IMR-90 (cell line): ENCODE measurements at regions not wholly inside any gene's neighbourhood (a gene's known extent, or its start where the extent isn't known, plus 50 kb on each side); places are given as distances from the start of the nearest gene placed in this dataset.

Source experiments
- ATAC-seq: fragments of 200-7000 bp; cut with Tn5 transposase; 2 replicates; pipeline ENCODE4 v1.9.1; 2020; ENCODE audit warnings: low read depth, mild to moderate bottlenecking, moderate library complexity
- BruUV-seq: library from RNA; stranded (reverse); fragments of 400-500 nt; replicated peaks from 2 replicates; lab custom pipeline; 2021; lab: Mats Ljungman, UMichigan
- CTCF ChIA-PET: fragments of 300-600 bp; formaldehyde crosslinking; extraction: SDS; loops from one replicate; lab custom pipeline; 2021; ENCODE audit warnings: antibody characterized with exemption; lab: Yijun Ruan, JAX
- POLR2A ChIA-PET: fragments of 300-600 bp; sonication (Branson Sonifier 250); formaldehyde crosslinking; loops from one replicate; lab custom pipeline; 2022; ENCODE audit warnings: antibody characterized with exemption; ENCODE audit not compliant: unreplicated experiment; lab: Charles Lee
- DNase-seq: peaks from one replicate; pipeline ENCODE4 v3.0.0; 2013
- H2AFZ ChIP-seq: replicated peaks from 2 replicates; pipeline ENCODE3; 2013; ENCODE audit warnings: low read length, mild to moderate bottlenecking; ENCODE audit not compliant: poor library complexity
- H2AK5ac ChIP-seq: 2 replicates; pipeline ENCODE4 v1.6.1; 2013; ENCODE audit warnings: low read depth, low read length, inconsistent platforms
- H2AK9ac ChIP-seq: replicated peaks from 2 replicates; pipeline ENCODE3; 2013; ENCODE audit warnings: mild to moderate bottlenecking, low read depth, low read length, moderate library complexity; ENCODE audit not compliant: poor library complexity
- H2BK120ac ChIP-seq: 2 replicates; pipeline ENCODE4 v1.6.1; 2013; ENCODE audit warnings: low read depth, low read length, inconsistent platforms
- H2BK15ac ChIP-seq: 3 replicates; pipeline ENCODE4 v1.6.1; 2013; ENCODE audit warnings: low read depth, low read length, inconsistent platforms
- H2BK20ac ChIP-seq: 2 replicates; pipeline ENCODE4 v1.6.1; 2013; ENCODE audit warnings: low read depth, mild to moderate bottlenecking, inconsistent platforms, low read length, moderate library complexity
- H2BK5ac ChIP-seq: 2 replicates; pipeline ENCODE4 v1.6.1; 2013; ENCODE audit warnings: mild to moderate bottlenecking, low read depth, low read length, inconsistent platforms; ENCODE audit not compliant: poor library complexity, severe bottlenecking
- H3K14ac ChIP-seq: replicated peaks from 2 replicates; pipeline ENCODE4 v1.6.1; 2013; ENCODE audit warnings: low read depth, low read length, inconsistent platforms
- H3K18ac ChIP-seq: 2 replicates; pipeline ENCODE4 v1.6.1; 2013; ENCODE audit warnings: low read depth, low read length, control low read depth
- H3K23ac ChIP-seq: 2 replicates; pipeline ENCODE4 v1.6.1; 2013; ENCODE audit warnings: low read depth, low read length, inconsistent platforms
- H3K27ac ChIP-seq: 2 replicates; pipeline ENCODE4 v1.5.1; 2013; ENCODE audit warnings: mild to moderate bottlenecking, control low read depth, low read length; ENCODE audit not compliant: insufficient read depth
- H3K27me3 ChIP-seq: 2 replicates; pipeline ENCODE4 v1.6.1; 2013; ENCODE audit warnings: low read length; ENCODE audit not compliant: control insufficient read depth, insufficient read depth
- H3K36me3 ChIP-seq: 2 replicates; pipeline ENCODE4 v1.6.1; 2013; ENCODE audit warnings: low read length, mixed read lengths; ENCODE audit not compliant: control insufficient read depth, insufficient read depth
- H3K4ac ChIP-seq: 2 replicates; pipeline ENCODE4 v1.6.1; 2013; ENCODE audit warnings: low read depth, low read length, inconsistent platforms
- H3K4me1 ChIP-seq: 2 replicates; pipeline ENCODE4 v1.6.1; 2013; ENCODE audit warnings: low read length, mixed read lengths; ENCODE audit not compliant: control insufficient read depth, insufficient read depth
- H3K4me2 ChIP-seq: 2 replicates; pipeline ENCODE4 v1.6.1; 2013; ENCODE audit warnings: low read depth, mild to moderate bottlenecking, control low read depth, low read length, moderate library complexity
- H3K4me3 ChIP-seq: 2 replicates; pipeline ENCODE4 v1.5.1; 2013; ENCODE audit warnings: low read depth, mild to moderate bottlenecking, control low read depth, low read length, moderate library complexity; ENCODE audit not compliant: insufficient read depth
- H3K56ac ChIP-seq: 2 replicates; pipeline ENCODE4 v1.6.1; 2013; ENCODE audit warnings: low read length, inconsistent platforms; ENCODE audit not compliant: insufficient read depth; ENCODE audit errors: extremely low read depth
- H3K79me1 ChIP-seq, 2 experiments: 2 replicates each; pipeline ENCODE4 v1.6.1; 2013; ENCODE audit warnings: low read length in 2 of 2, inconsistent platforms in 1 of 2, low read depth in 1 of 2
- H3K9ac ChIP-seq: 2 replicates; pipeline ENCODE4 v1.6.1; 2013; ENCODE audit warnings: low read depth, low read length, control low read depth
- H3K9me1 ChIP-seq: 2 replicates; pipeline ENCODE4 v1.6.1; 2013; ENCODE audit warnings: low read length, inconsistent platforms; ENCODE audit not compliant: insufficient read depth
- H3K9me3 ChIP-seq: 2 replicates; pipeline ENCODE4 v1.6.1; 2013; ENCODE audit warnings: low read length; ENCODE audit not compliant: control insufficient read depth, insufficient read depth
- H4K20me1 ChIP-seq: 2 replicates; pipeline ENCODE4 v1.6.1; 2013; ENCODE audit warnings: low read length, inconsistent platforms; ENCODE audit not compliant: insufficient read depth
- H4K5ac ChIP-seq: 2 replicates; pipeline ENCODE4 v1.6.1; 2013; ENCODE audit warnings: mild to moderate bottlenecking, low read depth, low read length, control low read depth
- H4K8ac ChIP-seq, 2 experiments: 2 replicates each; pipeline ENCODE4 v1.6.1; 2013; ENCODE audit warnings: low read depth in 2 of 2, low read length in 2 of 2, control low read depth in 1 of 2, inconsistent platforms in 1 of 2
- H4K91ac ChIP-seq: 2 replicates; pipeline ENCODE4 v1.6.1; 2013; ENCODE audit warnings: low read depth, low read length, inconsistent platforms; ENCODE audit not compliant: insufficient read depth
- BHLHE40 ChIP-seq: fragments of 150-350 bp; IDR thresholded peaks from 2 replicates; pipeline ENCODE4 v1.6.1; 2016; ENCODE audit warnings: mild to moderate bottlenecking, low read depth, low read length
- CHD1 ChIP-seq: IDR thresholded peaks from 2 replicates; pipeline ENCODE4 v1.6.1; 2012; ENCODE audit warnings: low read depth, low read length, improper control_type of control experiment
- FOS ChIP-seq: fragments of 150-350 bp; IDR thresholded peaks from 2 replicates; pipeline ENCODE4 v1.6.1; 2016; ENCODE audit warnings: low read depth, low read length
- MAFK ChIP-seq: IDR thresholded peaks from 2 replicates; pipeline ENCODE4 v1.6.1; 2012; ENCODE audit warnings: low read depth, low read length, improper control_type of control experiment
- MAZ ChIP-seq: IDR thresholded peaks from 2 replicates; pipeline ENCODE4 v1.6.1; 2012; ENCODE audit warnings: low read depth, mild to moderate bottlenecking, low read length, improper control_type of control experiment, moderate library complexity, borderline replicate concordance
- MXI1 ChIP-seq: IDR thresholded peaks from 2 replicates; pipeline ENCODE4 v1.6.1; 2012; ENCODE audit warnings: low read depth, mild to moderate bottlenecking, low read length, moderate library complexity, borderline replicate concordance
- NFE2L2 ChIP-seq: fragments of 150-350 bp; IDR thresholded peaks from 2 replicates; pipeline ENCODE4 v1.6.1; 2016; ENCODE audit warnings: low read depth, mild to moderate bottlenecking, low read length
- POLR2A ChIP-seq: IDR thresholded peaks from 2 replicates; pipeline ENCODE4 v1.6.1; 2012; ENCODE audit warnings: mild to moderate bottlenecking, low read depth, low read length
- RAD21 ChIP-seq: IDR thresholded peaks from 2 replicates; pipeline ENCODE4 v1.6.1; 2012; ENCODE audit warnings: low read length, improper control_type of control experiment
- RCOR1 ChIP-seq: IDR thresholded peaks from 2 replicates; pipeline ENCODE4 v1.6.1; 2012; ENCODE audit warnings: mild to moderate bottlenecking, low read length, improper control_type of control experiment; ENCODE audit not compliant: insufficient replicate concordance
- RFX5 ChIP-seq: IDR thresholded peaks from 2 replicates; pipeline ENCODE4 v1.8.0; 2012; ENCODE audit warnings: low read depth, mild to moderate bottlenecking, low read length, moderate library complexity
- SMC3 ChIP-seq: fragments of 150-350 bp; IDR thresholded peaks from 2 replicates; pipeline ENCODE4 v1.6.1; 2016; ENCODE audit warnings: low read depth, mild to moderate bottlenecking, antibody characterized with exemption, low read length, moderate library complexity
- WGBS, 2 experiments: methylation state at CpG; one replicate each; pipeline versions ENCODE4 v1.1.5 to v1.1.7; 2013; ENCODE audit warnings: missing lambda C conversion rate in 2 of 2; ENCODE audit not compliant: insufficient read length in 1 of 2; ENCODE audit errors: extremely low coverage in 2 of 2; 5-methylcytosine and 5-hydroxymethylcytosine counted together
- dilution Hi-C: fragments of 300-500 bp; cut with HindIII; formaldehyde crosslinking; loops from one replicate; pipeline ENCODE4 v1.14.3; 2018; ENCODE audit warnings: low sequenced_read_pairs; ENCODE audit not compliant: unreplicated experiment
- in situ Hi-C: fragments of 300-500 bp; cut with MboI; formaldehyde crosslinking; loops from 3 replicates; pipeline ENCODE4 v1.14.3; 2019; ENCODE audit warnings: low sequenced_read_pairs, inconsistent platforms, mixed read lengths
- intact Hi-C: fragments of 100-400 bp; cut with micrococcal nuclease; formaldehyde crosslinking; loops from 2 replicates; pipeline ENCODE4 v1.10.0; 2022
- TF ChIP-seq, protein P1 (sequence below): conservative IDR thresholded peaks from 2 replicates; pipeline ENCODE4 v1.5.1; 2012; ENCODE audit warnings: mild to moderate bottlenecking, low read depth, low read length, improper control_type of control experiment
- TF ChIP-seq, protein P2 (sequence below): fragments of 150-350 bp; IDR thresholded peaks from 2 replicates; pipeline ENCODE4 v1.6.1; 2016; ENCODE audit warnings: low read depth, mild to moderate bottlenecking, low read length, moderate library complexity, borderline replicate concordance
- TF ChIP-seq, protein P3 (sequence below): fragments of 150-350 bp; IDR thresholded peaks from 2 replicates; pipeline ENCODE4 v1.6.1; 2017; ENCODE audit warnings: mild to moderate bottlenecking, antibody characterized with exemption, low read length, low read depth

DNA sequence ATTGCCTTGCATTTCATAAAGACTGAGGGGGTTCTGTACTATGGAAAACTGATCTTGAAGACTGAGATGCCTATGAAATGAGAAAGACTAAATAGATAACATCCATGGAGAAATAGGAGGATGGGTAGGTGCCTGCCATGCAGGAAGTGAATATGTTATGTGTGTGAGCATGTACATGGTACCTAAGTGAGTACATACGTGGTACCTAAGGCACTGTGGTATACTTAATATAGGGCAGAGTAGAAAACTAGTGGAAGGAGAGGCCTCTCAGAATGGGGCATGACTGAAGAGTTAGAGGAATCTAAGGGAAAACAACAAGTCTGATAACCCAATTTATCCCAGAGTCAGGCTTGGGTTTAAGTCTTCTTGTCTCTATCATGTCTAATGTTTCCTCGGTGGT lies 161.8 kb upstream of the DCN start:
- Histone ChIP-seq H4K91ac (no peak overlapping the region; the same call in 1 of the 2 replicates), H3K4me1 (peaks cover 5% of the 10 kb centered on the region), H2AFZ (no peak overlapping the region), H3K4me2 (no peak overlapping the region), H3K9me3 (no peaks in the 10 kb centered on the region), H2AK5ac (no peak overlapping the region), H2BK20ac (no peak overlapping the region), H3K27ac (no peak overlapping the region), H4K5ac (no peak overlapping the region), H3K79me1 (no peaks in the 10 kb centered on the region), H4K8ac (no peak overlapping the region), H3K23ac (no peak overlapping the region), H3K18ac (no peak overlapping the region), H3K14ac (no peak overlapping the region), H3K36me3 (no peaks in the 10 kb centered on the region), H2AK9ac (no peak overlapping the region), H2BK120ac (no peak overlapping the region), H2BK5ac (no peak overlapping the region), H2BK15ac (no peak overlapping the region), H3K56ac (no peak overlapping the region), H3K4me3 (no peak overlapping the region), H3K9me1 (no peaks in the 10 kb centered on the region), H3K27me3 (no peaks in the 10 kb centered on the region), H3K9ac (no peak overlapping the region), H4K20me1 (no peaks in the 10 kb centered on the region), H3K4ac (no peak overlapping the region)
- dilution Hi-C loops (loop anchor here (25.0 kb wide), 1 partner anchor 357 kb away; no protein-coding TSS in a partner anchor), in situ Hi-C loops (no loop called here), intact Hi-C loops (no loop called here)
- TF ChIP-seq RFX5 (no peak), SMC3 (no peak), NFE2L2 (no peak), RAD21 (no peak), POLR2A (no peak), FOS (no peak), MAFK (no peak), BHLHE40 (no peak), CHD1 (no peak), MAZ (no peak), RCOR1 (no peak), MXI1 (no peak)
- TF ChIP-seq, protein P1, sequence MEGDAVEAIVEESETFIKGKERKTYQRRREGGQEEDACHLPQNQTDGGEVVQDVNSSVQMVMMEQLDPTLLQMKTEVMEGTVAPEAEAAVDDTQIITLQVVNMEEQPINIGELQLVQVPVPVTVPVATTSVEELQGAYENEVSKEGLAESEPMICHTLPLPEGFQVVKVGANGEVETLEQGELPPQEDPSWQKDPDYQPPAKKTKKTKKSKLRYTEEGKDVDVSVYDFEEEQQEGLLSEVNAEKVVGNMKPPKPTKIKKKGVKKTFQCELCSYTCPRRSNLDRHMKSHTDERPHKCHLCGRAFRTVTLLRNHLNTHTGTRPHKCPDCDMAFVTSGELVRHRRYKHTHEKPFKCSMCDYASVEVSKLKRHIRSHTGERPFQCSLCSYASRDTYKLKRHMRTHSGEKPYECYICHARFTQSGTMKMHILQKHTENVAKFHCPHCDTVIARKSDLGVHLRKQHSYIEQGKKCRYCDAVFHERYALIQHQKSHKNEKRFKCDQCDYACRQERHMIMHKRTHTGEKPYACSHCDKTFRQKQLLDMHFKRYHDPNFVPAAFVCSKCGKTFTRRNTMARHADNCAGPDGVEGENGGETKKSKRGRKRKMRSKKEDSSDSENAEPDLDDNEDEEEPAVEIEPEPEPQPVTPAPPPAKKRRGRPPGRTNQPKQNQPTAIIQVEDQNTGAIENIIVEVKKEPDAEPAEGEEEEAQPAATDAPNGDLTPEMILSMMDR, result no peak
- TF ChIP-seq, protein P2, sequence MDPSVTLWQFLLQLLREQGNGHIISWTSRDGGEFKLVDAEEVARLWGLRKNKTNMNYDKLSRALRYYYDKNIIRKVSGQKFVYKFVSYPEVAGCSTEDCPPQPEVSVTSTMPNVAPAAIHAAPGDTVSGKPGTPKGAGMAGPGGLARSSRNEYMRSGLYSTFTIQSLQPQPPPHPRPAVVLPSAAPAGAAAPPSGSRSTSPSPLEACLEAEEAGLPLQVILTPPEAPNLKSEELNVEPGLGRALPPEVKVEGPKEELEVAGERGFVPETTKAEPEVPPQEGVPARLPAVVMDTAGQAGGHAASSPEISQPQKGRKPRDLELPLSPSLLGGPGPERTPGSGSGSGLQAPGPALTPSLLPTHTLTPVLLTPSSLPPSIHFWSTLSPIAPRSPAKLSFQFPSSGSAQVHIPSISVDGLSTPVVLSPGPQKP, result no peak
- TF ChIP-seq, protein P3, sequence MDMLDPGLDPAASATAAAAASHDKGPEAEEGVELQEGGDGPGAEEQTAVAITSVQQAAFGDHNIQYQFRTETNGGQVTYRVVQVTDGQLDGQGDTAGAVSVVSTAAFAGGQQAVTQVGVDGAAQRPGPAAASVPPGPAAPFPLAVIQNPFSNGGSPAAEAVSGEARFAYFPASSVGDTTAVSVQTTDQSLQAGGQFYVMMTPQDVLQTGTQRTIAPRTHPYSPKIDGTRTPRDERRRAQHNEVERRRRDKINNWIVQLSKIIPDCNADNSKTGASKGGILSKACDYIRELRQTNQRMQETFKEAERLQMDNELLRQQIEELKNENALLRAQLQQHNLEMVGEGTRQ, result no peak
- DNase-seq (no peak), ATAC-seq (no peak)
- ChIA-PET CTCF (interaction anchor here (0.9 to 1.0 kb wide), 2 partner anchors 11 to 171 kb away, joined by 3 to 5 read pairs; no protein-coding TSS in a partner anchor), POLR2A (no interaction called here)
- no TSS peak for BruUV-seq
- WGBS, 2 experiments, result 80% methylated on average over 1 of the region's 2 CpGs; no CpG with 5 or more reads in 1 of the 2 experiments
